ENCODE measurements at regions not wholly inside any gene's neighbourhood (a gene's known extent, or its start where the extent isn't known, plus 50 kb on each side); places are given as distances from the start of the nearest gene placed in this dataset.

GRCh38 chr16:86680162-86680561, 101.8 kb downstream of the FOXL1 start:
- no peaks in the 10 kb centered on the region for H3K36me3 ChIP-seq (ENCODE audit: control insufficient read depth, insufficient read depth, low read length)
- no peak for TF ChIP-seq CTCF (IDR thresholded peaks at IDR 0.05; ENCODE audit: insufficient read depth, low read length, poor library complexity, severe bottlenecking)
- no peak for DNase-seq (ENCODE audit: extremely low read depth, insufficient read length)
- H3K4me3 ChIP-seq (replicated peaks; ENCODE audit: low read depth, low read length): no peak overlapping the region
- H3K27me3 ChIP-seq (replicated peaks; ENCODE audit: control insufficient read depth, insufficient read depth, low read length): no peaks in the 10 kb centered on the region; the same call in 1 of the 2 replicates

GRCh38 chr16:86680661-86681030, 102.3 kb downstream of the FOXL1 start:
- Histone ChIP-seq H3K4me3 (replicated peaks; ENCODE audit: low read depth, low read length) (no peak overlapping the region), H3K36me3 (ENCODE audit: control insufficient read depth, insufficient read depth, low read length) (no peaks in the 10 kb centered on the region), H3K27me3 (replicated peaks; ENCODE audit: control insufficient read depth, insufficient read depth, low read length) (no peaks in the 10 kb centered on the region; the same call in 1 of the 2 replicates)
- DNase-seq (ENCODE audit: extremely low read depth, insufficient read length): no peak
- TF ChIP-seq CTCF (IDR thresholded peaks at IDR 0.05; ENCODE audit: insufficient read depth, low read length, poor library complexity, severe bottlenecking): no peak

GRCh38 chr16:86681031-86681756, 102.8 kb downstream of the FOXL1 start:
- no peaks in the 10 kb centered on the region; the same call in 1 of the 2 replicates for H3K27me3 ChIP-seq (replicated peaks; ENCODE audit: control insufficient read depth, insufficient read depth, low read length)
- TF ChIP-seq CTCF (IDR thresholded peaks at IDR 0.05; ENCODE audit: insufficient read depth, low read length, poor library complexity, severe bottlenecking): no peak
- H3K36me3 ChIP-seq (ENCODE audit: control insufficient read depth, insufficient read depth, low read length): no peaks in the 10 kb centered on the region
- no peak overlapping the region for H3K4me3 ChIP-seq (replicated peaks; ENCODE audit: low read depth, low read length)
- no peak for DNase-seq (ENCODE audit: extremely low read depth, insufficient read length)

- Histone ChIP-seq H3K36me3 (ENCODE audit: control insufficient read depth, insufficient read depth, low read length) (no peaks in the 10 kb centered on the region), H3K4me3 (replicated peaks; ENCODE audit: low read depth, low read length) (no peak overlapping the region), H3K27me3 (replicated peaks; ENCODE audit: control insufficient read depth, insufficient read depth, low read length) (no peaks in the 10 kb centered on the region; the same call in 1 of the 2 replicates)
- DNase-seq (ENCODE audit: extremely low read depth, insufficient read length): no peak
- TF ChIP-seq CTCF (IDR thresholded peaks at IDR 0.05; ENCODE audit: insufficient read depth, low read length, poor library complexity, severe bottlenecking): no peak
Measured at GRCh38 chr16:86681757-86682106, 103.4 kb downstream of the FOXL1 start.

GRCh38 chr16:86682219-86682904, 104.0 kb downstream of the FOXL1 start:
- H3K36me3 ChIP-seq (ENCODE audit: control insufficient read depth, insufficient read depth, low read length): no peaks in the 10 kb centered on the region
- TF ChIP-seq CTCF (IDR thresholded peaks at IDR 0.05; ENCODE audit: insufficient read depth, low read length, poor library complexity, severe bottlenecking): no peak
- no peak overlapping the region for H3K4me3 ChIP-seq (replicated peaks; ENCODE audit: low read depth, low read length)
- no peak for DNase-seq (ENCODE audit: extremely low read depth, insufficient read length)
- no peaks in the 10 kb centered on the region; the same call in 1 of the 2 replicates for H3K27me3 ChIP-seq (replicated peaks; ENCODE audit: control insufficient read depth, insufficient read depth, low read length)

Data from GM06990 (cell line).